HG02973 (cell line): ENCODE measurements at regions not wholly inside any gene's neighbourhood (a gene's known extent, or its start where the extent isn't known, plus 50 kb on each side); places are given as distances from the start of the nearest gene placed in this dataset.
"Not testable (repeated sequence)": the region's sequence is repeated elsewhere in the genome, so short reads cannot be mapped to it uniquely, and the experiment has no call there.

Experiments used
- ATAC-seq: cut with Tn5 transposase; IDR thresholded peaks from one replicate; pipeline ENCODE4 v1.9.1; 2021; ENCODE audit warnings: moderate library complexity; ENCODE audit not compliant: unreplicated experiment

DNA sequence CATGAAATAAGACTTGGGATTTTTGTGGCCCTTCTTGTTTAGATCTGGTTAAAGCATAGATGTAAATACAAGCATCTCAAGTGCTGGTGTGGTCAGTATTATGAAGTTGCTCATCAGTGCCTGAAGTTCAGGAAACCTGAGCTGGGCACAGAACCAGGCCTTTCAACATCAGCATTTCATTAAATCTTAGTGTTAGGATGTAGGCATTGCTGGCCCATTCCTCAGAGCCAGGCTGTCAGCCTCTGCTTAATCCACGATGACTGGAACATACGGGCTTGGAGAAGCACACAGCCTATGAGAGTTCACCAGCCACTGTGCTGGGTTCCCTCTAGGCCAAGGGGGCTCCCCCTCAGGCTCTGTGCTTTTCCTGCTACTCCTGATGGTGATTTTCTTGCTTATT, 270.2 kb downstream of the EN1 start:
- ATAC-seq, result no peak

DNA sequence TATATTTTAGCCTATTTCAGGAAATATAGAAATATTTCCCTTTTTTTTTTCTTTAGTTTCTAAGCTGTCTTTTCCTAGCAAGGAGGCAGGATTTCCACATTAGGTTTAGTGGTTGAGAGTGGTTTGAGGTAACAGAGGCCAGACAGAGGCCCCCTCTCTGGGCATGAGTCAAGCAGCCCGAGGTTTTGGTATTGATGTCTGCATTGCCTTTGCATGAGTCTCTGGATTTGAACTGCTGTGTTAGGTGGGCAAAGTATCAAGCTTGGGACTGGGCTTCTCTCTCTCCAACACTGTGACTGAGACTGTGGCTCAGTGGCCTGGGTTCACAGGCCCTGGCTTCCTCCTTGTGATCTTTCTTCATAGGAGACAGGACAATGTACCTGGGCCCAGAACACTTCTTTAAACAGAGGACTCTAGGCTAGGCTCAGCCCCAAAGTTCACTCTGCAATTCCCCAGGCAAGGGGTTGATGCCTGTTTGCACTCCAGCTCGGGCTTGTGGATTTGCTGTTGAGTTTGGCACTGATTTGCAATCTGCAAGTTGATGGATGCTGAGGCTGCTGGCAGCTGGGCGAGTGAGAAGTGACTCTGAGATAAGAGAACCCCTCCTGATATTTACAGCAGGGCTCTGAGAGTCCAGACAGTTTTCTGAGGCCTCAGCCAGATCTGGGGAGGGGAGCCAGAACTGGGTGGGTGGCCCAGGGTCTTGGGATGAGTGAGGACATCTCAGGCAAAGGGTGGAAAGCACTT, 271.2 kb downstream of the EN1 start:
- ATAC-seq, result no peak

DNA sequence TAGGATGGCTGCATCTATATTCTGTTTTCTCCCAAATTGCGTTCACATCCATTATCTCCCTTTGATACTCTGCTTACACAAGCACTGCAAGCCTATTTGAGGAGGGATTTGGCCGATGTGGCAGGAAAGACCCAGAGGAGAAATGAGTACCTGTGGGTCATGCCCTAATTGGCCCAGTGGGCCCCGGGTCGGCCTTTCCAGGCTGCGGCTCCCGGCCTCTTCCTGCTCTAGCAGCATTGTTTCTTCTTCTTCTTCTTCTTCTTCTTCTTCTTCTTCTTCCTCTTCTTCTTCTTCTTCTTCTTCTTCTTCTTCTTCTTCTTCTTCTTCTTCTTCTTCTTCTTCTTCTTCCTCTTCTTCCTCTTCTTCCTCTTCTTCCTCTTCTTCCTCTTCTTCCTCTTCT, 275.1 kb downstream of the EN1 start:
- not testable (repeated sequence) for ATAC-seq

DNA sequence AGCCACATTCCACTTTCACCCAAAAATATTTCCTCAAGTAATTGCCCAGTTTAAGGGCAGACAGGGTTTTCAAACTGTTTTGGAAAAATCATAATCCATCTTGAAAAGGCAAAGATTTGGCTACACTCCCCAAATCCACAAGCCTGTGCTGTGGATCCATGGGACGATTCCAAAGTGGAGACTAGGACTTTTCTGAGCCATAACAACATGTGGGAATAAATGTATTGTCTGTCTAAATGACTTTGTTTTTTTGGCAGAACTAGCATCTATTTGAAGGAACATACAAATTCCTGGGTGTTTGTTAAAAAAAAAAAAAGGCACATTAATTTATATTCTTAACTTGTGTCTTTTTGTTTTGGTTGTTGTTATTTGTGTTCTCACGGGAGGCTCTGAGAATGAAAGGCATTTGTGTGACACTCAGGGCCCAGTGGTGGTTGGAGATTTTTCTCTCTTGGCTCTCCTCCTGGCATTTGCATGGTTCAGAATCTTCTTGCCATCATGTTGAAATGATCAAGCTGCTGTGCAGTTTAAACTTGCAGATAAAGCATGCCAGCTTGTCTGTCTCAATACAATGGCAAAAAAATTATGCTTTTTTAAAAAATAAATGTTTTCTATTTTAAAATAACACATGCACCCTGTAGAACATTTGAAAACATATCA, 277.4 kb downstream of the EN1 start:
- no peak for ATAC-seq

DNA sequence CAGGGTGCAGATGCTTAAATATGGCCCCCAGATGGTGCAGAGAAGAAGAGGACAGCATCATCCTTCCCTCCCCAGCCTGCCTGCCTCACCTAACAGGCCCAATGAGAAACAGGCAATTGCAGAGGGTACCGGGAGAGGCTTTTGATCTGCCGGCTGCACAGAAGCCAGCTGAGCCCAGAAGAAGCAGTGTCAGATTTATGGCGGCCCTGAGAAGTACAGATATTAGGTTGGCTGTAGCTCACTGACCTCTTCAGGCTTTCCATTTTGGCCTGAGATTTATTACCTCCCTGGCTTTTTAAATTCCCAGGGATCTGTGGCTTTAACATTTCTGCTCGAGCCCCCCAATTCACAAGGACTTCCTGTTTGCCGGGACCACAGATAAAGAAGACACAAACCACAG, 278.7 kb downstream of the EN1 start:
- no peak for ATAC-seq

DNA sequence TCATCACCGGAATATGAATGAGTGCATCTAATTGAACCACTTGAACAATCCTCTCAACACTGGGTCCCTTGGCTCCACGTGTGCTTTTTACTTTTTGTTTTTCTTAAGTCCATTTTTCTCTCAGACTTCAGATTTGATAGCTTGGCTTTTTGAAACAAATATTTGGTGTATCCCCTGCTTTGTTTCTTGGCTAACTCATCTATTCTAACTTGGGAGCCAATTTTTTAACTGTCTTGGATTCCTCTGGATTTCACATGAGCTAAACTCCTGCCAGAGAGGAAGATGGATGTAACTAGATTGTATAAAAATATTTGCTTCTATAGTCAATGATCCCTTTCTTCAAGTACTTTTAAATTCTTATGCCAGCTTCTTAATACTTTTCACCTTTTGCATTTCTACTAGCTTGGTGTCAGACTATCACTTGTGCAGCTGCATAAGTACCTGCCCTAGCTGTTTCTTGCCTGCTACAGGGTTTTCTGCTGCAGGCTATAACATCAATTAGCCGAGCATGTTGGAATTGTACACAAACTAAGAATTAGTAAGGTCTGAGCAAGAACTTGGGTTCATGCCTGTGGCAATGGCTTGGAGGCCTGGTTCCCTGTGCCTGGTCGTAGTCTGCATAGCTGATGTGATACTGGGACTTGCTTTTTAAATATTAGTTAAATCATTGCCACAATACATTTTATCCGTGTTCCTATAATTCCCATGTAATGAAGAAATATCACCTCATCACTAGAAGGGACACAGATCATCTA, 281.5 kb downstream of the EN1 start:
- no peak for ATAC-seq

DNA sequence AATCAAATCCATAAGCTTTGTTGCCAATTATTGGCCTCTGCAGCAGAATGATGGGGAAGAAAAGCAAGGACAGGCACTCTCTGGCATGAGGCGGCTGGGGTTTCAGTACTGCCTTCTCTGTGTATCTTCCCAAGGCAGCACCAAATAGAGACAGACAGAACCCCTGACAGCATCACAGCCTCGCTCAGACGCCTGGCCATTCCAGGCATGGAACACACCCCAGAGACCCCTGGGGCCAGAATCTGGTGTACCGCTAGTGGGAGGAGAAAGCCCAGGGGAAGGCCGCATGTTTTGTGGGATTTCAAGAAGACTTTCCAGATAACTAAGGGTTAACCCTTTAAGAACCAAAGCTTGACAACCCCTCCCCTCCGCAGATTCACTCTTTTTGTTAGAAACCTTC, 282.1 kb downstream of the EN1 start:
- ATAC-seq, result no peak

DNA sequence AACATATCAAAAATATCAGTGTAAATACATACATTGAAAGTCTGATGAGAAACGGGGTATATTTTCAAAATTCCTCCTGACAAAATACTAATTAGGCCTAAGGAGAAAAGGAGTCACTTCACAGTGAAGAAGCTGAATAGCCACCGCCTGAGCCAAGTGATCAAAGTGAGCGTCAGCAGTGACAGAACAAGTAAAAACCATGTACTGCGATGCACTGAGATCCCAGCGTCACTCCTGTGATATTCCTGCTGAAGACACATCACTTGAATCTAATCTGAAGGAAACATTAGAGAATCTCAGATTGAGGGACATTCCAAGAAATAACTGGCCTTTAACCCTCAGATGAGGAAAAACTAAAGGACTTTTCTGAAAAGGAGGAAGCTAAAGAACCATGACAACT, 285.3 kb downstream of the EN1 start:
- no peak for ATAC-seq

DNA sequence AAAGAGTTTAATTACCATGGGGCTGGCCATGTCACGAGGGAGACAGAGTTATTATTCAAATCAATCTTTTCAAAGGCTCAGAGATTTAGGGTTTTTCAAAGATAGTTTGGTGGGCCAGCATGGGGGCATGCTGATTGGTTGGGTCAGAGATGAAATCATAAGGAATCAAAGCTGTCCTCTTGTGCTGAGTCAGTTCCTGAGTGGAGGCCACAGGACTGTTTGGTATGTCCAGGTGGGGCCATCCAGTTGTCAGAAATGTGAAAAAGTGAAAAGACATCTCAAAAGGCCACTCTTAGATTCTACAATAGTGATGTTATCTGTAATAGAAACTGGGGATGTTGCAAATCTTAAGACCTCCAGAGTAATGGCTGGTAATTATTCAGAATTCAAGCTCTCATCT, 288.6 kb downstream of the EN1 start:
- no peak for ATAC-seq

DNA sequence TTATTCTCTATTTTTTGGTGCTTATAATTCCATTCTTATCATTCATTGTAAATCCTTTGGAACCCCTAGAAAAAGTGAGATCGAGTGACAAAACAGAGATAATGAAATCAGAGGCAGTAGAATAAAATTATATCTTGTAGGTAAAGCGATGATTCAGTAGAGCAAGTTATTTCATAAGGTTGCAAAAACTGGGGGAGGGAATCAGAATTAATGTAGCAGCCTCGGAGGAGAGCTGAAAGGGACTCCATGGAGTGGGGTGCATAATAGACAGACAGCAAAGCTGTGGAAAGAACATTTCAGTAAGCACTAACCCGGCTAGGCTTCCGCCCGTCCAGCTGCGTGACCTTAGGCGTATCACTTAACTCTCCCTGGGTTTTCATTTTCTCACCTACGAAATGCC, 289.7 kb downstream of the EN1 start:
- ATAC-seq, result no peak

DNA sequence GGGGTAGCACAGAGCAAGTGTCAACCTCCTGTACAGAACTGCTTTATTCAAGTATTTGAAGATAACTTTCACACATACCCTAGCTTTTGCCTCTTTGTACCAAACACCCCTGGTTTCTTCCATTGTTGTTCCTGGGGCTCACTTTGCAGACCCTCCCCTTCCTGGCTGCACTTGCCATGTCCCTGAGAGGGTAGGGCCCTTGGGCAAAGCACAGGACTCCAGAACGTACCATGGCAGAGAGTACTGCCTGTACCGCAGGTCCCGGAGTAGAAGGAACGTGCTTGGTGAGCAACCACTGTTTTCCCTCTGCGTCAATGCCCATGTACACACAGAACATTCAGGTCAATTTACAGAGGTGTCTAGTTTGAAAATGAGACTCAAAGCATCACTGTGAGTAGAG, 290.4 kb downstream of the EN1 start:
- no peak for ATAC-seq

DNA sequence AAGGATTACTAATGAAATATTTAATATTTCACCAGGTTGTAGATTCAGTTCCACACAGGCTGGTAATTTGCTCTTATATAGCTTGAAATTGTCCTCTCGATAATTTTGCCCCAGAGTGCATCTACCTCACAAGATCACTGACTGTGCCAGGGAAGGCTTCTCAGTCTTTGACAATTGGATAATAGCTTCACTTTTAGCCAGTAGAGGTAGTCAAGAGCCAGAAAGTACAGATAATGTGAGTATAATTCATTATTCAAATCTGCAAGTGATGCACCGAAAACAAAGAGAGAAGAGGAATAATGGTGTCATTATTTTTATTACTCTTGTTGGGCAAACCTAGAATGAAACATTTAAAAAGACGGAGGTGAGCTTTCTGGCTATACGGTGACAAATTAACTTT, 292.8 kb downstream of the EN1 start:
- no peak for ATAC-seq

DNA sequence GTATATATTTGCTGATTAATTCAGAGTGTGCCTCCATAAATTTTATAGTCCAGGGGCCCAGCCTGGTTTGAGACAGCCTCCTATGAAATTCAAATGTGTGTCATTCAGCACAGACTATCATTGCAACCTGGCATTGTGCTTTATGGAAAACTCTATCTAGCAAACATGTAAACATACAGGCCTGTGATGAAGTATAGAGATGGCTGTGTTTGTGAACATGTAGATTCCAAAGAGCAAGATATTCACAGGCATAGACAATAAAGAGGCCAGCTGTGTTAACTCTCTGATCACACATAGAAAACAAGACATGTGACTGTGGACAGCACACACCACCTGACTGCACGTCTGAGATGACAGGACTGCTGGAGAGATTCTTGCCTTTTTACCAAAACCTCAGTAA, 297.9 kb downstream of the EN1 start:
- no peak for ATAC-seq

DNA sequence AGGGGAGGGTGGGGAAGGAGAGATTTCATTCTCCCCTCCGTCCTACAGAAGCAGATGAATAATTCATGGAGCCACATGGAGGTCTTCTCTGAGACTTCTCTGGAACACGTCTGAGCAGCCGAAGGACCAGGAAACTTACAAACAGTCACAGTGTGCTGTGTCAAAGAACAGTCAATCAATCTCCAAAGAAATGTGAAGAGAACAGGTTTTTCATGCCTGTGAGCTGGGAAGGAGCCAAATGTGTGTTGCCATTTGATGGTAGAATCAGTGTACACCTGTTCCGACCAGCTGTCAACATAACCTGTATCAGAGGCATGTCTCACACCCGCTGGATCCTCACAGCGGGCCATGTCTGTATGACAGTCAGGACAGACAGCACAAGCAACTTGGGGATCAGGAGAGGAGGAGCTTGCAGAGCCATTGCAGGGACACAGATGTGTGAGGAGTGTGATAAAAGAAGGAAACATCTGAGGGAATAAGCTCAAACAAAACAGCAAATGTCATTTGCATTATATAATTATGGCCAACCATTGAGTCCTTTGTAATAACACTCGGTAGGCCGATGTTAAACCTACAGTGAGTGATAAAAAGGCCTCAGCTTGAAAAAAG, 298.5 kb downstream of the EN1 start:
- no peak for ATAC-seq

DNA sequence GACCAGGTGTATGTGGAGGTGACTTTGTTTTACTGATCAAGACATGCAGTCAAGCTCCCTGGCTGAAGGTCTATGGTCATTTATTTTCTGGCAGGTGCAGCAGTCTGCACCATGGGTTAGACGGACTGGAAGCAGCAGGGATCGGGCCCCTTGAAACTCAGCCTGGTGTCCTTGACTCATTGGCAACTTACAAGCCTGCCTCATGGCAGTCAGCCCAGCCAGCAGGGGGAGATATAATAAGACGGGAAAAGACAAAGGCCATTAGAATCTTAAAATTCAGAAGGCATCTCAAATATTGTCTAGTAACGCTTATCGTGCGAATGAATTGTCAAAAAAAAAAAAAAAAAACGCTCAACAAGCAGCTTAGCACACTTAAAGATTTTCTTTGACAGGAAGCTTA, 308.2 kb downstream of the EN1 start:
- ATAC-seq, result no peak

DNA sequence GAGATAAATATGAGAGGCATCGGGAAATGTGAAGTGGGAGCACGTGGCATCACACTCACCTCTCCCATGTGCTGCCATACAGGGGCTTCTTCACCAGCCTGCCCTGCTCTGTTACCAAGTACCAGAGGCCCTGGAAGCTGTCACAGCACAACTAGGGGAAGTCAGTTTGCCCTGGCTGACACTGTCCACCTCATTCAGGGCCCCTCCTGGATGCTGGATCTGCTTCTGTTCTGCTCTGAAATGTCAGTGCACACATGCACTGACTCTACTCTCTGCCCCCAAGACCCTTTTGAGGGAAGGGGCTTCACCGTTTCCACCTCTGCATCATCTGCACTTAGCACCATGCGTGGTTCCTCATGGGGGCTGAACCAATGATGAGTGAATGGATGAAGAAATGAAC, 311.1 kb downstream of the EN1 start:
- no peak for ATAC-seq

DNA sequence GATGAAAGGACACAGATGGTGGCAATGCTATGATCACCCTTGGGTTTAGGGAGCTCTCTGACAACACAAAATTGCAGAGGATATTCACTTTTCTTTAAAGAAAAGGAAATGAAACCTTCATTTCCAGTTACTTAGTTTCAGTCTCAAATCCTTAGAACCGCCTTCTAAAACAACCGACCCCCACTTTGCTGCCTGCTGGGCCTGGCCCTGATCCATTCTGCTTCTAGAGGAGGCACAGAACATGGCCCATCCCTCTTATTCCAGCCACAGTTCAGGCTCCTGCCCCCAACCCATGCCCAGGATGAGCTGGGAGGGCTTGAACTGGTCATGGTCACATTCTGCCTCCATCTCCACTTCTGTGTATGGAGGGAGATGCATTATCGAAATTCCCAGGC, 311.6 kb downstream of the EN1 start:
- ATAC-seq, result no peak

DNA sequence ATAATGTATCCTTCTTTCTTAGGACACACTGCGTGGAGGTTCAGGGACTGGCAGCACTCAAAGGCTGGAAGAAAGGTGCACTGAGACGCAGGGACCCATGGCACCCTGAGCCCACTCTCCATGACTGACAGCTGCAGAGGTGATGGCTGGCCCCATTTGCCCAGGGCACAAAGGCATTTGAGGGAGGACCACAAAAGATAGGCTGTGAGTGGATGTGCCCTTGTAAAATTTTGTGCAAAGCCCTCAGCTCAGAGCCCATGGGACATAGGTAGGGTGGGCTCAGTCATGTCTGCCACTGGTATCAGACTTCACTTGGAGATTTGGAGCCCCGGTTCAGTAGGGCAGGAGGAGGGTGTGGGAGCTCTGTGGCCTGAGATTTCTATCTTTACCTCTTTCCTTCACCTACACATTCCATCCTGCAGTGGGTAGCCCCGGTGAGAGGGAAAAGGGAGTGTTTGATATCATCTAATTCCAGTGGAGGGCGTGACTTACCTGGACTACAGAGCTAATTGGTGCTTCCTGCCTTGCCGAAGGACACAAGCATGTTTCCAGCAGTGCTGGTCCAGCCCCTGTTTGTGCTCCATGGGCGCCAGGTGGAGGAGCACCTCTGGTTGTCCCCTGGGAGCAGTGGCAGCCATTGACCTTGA, 312.2 kb downstream of the EN1 start:
- no peak for ATAC-seq

DNA sequence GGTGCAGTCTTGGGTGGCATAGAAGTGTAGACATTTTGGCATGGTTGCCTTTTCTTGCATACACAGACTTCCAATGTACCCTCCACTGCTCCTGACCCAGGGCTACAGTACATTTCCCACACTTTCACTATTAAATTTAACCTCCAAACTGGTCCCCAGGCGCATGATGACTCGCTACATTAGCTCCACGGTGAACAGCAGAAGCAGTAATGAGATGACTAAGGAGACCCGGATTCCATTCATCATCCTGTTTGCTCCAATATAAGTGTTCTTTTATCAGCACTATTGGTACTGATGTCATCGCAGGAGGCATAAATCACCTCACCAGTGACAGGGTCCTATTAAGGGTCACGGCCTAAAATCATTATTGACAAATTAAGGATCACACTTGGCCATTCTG, 316.5 kb downstream of the EN1 start:
- ATAC-seq, result no peak

DNA sequence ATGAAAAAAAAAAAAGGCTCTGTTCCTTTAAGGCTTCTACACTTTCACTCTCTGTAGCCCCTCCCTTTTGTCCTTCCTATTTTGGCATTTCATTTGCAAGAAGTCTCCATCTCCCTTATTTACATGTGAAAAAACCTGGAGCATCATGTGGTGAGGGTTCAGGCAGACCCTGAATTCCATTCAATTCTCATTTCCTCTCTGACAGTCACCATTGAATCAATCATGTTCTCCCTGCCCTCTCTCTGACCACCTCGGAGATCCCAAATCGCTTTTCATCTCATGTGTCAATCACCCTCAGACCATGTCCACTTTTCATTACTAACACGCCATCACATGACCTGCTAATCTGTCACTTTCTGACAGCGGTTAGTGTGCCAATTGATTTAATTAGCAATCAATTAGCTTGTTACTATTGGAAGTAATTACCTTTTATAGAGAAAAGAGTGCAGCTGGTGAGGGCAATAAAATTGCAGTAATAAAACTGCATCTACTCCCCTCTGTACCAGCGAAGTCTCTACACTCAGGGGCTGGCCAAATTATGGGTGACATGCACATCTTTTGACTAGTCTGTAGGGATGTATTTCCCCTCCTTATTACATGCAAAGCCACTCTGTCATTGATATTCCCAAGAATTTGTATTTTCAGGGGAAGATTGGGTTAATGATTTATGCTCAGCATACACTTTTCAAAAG, 317.4 kb downstream of the EN1 start:
- no peak for ATAC-seq

DNA sequence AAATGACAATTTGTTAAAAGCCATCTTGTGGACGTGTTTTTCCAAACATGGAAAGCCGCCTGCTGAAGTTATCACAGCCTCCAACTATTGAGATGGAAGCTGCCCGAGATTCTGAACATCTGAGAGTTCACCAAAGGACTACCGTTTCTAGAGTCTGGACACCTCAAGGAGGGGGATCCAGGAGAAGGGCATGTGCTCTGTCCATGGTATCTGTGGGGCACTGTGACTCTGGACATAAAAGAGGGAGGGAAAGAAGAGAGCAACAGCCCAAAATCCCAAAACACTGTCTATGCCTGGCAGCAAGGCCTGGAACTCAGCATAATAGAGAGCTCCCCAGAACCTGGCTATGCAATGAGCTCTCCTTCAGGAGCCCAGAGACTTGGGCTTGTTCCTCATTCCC, 319.9 kb downstream of the EN1 start:
- no peak for ATAC-seq
